ENCODE measurements at regions not wholly inside any gene's neighbourhood (a gene's known extent, or its start where the extent isn't known, plus 50 kb on each side); places are given as distances from the start of the nearest gene placed in this dataset.
"Not testable (repeated sequence)": the region's sequence is repeated elsewhere in the genome, so short reads cannot be mapped to it uniquely, and the experiment has no call there.

DNA sequence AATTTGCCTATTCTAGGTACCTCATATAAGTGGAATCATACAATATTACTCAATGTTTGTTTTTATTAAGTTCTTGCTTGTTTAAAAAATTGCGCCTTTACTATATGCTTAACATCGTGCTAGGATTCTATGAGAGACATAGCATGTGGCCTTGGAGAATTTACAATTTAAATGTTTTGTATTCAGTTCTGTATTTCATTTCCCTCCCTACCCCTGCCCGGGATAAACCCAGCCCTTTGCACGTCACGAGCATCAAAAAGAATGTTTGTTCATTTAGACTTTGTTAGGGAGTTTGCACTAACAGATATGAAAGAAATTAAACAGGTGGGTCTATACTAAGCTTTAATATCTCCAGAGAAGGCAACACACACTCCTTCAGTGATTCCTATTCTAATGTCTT, 75.7 kb downstream of the C18orf54 start:
- no peak for DNase-seq

DNA sequence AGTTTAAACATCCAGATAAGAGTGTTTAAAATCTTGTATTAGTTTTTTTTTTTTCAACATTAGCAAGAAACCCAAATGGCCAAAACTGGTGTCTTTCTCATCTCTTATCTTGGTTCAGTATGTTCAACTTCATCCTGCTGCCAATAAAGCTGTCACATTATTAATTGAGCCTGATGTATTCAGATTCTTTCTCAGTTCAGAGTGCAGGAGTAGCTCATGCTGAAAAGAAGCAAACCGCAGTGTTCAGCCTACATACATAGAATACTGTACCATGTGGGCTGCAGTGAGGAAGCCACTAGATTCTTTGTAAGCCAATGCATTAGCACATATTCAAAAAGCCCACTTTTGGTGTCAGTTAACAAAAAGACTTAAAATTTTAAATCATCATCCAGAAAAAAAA, 76.2 kb downstream of the C18orf54 start:
- DNase-seq = no peak

DNA sequence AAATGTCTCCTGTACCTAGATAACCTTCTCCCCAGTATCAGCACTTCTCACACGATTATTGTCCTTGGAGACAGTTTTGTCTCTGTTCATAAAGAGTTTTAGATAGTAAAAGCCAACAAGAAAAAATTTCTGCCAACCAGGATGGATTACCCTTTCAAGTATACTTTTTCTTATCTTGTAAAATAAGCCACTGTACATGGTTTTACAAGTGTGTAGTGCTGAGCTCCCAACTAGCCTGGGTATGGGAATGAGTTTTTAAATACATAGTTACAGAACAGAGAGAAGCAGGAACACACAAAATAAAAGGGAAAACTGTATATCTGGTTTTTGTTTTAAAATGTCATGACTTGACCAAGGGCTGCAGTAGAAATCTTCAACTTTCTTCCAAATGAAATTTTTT, 76.7 kb downstream of the C18orf54 start:
- no peak for DNase-seq

DNA sequence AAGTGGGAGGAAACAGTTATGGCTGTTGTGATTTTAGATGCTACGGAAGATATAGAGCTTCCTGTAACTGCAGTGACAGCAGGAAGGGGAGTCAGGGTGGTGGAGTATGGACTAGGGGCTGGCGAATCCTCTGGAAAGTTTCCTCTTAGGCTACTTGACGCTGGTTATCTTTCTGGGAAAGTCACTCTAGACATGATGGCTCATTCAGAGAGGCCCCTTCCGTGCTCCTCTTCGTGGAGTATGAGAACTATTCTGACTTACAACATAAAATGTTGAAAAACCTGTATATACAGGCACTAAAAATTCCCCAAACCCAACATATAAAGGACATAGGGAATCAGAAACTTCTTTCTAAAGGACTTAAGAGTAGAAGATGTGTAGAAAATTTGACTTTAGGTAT, 78.8 kb downstream of the C18orf54 start:
- no peak for DNase-seq

DNA sequence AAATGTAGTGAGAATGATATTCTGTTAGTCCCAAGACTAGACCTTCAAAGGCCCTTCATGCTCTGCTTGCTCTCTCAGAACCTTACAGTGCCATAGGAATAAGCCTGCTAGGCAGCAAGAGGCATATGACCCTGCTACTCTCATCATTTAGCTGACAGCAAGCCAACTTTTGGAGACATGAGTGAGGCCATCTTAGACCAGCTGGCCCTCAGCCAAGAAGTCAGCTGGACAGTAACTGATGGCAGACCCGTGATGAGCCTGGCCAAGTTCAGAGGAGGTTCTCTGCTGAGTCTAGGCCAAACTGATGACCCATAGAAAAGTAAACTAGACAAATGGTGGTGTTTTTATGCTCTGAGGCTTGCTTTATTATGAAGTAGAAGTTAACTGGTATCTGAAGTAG, 82.6 kb downstream of the C18orf54 start:
- no peak for DNase-seq

DNA sequence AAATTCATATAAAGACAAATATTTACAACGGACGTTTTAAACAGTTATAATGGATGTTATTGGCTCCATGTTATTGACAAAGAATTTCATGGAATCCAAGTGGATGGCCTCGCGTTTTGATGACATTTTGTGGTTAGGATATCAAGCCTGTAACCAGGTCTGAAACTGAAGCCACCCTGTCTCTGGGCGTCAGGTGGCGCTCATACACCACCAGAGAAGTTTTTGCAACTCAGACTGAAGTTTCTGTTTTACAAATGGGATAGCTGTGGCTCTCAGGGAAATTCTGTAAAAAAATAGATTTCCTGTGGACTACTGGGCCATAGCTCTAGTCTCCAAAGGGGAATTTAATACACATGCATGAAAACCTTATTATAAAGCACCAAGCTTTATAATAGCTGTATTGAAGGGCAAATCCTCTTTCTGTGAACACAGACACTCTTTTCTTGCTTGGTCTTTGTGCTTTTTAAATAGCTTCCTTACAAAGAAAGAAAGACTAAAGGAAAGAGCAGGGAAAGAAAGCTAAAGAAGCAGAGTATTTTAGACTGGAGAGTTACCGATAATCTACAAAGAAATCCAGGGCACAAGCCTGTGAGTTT, 86.7 kb downstream of the C18orf54 start:
- DNase-seq = peak; percentile 13

DNA sequence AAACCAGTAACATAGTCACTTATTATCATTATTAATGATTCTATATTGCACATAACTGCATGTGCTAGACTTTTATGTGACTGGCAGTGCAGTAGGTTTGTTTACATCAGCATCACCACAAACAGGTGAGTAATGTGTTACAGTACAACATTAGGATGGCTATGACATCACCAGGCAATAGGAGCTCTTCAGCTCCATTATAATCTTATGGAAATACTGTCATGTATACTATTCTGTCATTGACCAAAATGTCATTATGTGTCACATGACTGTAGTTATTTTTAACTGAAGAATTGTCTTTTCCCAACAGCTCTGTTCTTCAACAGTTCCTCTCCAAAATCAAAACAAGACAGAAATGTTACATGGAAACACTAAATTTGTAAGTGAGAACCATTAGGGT, 96.3 kb downstream of the C18orf54 start:
- no peak for DNase-seq

DNA sequence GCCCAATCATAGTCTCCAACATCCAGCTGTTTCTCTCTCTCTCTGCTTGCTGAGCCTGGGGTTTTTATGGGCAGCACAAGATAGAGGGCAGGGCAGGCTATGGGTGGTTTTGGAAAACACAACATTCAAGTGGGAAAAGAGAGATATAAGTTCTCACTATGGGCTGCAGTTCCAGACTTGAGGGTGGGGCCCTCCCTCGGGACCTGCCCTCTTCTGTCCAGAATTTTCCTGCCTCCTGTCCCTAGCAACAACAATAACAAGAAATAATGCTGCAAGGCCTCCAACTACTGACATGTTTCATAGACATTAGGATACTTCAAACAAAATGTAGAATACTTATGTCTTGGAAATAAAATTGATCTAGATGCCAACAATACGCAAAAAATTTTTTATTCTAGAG, 107.8 kb downstream of the C18orf54 start:
- no peak for DNase-seq

DNA sequence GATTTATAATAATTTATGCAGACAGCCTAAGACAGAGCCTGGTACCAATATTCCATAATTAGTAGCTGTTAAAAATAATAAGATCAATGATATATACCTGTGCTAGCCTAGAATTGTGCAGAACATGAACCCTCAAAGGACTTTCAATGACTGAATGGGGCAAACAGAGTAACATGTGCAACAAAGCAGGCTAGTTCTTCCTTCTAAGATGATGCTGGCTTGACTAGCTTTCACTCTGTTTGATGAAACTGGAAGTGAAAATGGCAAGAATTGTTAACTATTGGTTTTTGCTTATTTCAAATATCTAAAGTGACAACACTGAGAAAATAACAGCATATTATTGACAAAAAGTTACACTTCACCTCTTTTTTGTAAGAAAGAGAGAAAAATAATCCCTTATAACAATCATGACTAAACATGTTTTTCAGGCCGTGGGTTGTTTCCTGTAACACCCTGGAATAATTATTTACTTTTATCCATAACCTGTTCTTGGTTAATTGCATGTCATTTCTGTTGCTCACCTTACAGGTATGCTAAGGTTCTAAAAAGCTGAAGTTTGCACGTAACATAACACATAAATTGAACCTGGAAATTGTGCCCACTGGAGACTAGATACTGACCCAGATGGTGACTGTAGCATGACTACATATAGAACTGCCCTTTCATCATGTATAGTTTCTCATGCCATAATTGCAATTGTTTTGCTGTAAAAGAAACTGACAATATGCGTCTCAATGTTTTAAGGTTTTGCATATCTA, 108.7 kb downstream of the C18orf54 start:
- DNase-seq = no peak

DNA sequence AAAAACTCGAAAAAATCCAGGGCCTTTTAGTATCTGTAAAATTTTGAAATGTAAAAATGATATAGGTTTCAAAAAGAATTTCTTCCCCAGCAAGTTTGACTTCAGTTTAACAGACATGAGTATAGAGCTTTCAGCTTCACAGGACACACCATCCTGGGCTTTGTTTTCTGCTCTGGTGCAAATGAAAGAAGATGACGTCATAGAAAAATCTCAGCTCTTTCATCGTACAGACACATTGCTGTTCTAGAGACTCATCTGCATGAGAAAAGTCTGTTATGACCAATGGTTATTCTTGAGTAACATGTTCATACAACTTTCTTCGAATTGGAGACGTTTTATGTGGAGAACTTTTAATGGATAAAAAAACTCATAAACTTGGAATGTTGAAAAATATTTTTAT, 111.7 kb upstream of the DYNAP start:
- no peak for DNase-seq

DNA sequence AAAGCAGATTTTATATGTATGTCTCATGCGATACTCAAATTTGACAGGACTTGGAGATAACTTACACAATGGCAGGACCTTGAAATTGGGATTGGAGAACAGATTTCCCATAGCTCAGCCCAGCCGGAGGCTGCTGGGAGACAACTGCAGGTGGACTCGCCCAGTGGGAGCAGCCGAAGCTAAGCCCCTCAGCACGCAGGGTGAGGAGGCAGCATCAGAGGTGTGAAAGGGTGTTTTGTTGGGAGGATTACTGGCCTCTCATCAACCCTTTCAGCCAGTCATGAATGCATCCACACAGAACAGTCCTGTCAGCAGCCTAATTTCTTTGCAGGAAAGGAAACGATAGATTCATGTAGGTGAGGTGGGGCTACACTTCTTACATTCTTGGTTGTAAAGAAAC, 110.4 kb upstream of the DYNAP start:
- no peak for DNase-seq

DNA sequence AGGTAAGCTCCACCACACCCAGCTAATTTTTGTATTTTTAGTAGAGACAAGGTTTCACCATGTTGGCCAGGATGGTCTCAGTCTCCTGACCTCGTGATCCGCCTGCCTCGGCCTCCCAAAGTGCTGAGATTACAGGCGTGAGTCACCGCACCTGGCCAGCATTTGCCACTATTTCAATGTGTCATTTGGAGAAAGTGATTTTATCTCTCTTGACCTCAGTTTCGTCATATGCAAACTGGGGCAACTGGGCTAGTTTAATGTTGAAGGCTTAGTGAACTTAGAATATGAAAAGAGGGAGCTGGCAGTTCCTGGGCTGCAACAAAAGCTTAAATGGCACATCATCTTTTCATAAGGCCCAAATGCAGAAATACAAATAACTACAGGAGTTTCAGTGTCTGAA, 88.6 kb upstream of the DYNAP start:
- not testable (repeated sequence) for DNase-seq

DNA sequence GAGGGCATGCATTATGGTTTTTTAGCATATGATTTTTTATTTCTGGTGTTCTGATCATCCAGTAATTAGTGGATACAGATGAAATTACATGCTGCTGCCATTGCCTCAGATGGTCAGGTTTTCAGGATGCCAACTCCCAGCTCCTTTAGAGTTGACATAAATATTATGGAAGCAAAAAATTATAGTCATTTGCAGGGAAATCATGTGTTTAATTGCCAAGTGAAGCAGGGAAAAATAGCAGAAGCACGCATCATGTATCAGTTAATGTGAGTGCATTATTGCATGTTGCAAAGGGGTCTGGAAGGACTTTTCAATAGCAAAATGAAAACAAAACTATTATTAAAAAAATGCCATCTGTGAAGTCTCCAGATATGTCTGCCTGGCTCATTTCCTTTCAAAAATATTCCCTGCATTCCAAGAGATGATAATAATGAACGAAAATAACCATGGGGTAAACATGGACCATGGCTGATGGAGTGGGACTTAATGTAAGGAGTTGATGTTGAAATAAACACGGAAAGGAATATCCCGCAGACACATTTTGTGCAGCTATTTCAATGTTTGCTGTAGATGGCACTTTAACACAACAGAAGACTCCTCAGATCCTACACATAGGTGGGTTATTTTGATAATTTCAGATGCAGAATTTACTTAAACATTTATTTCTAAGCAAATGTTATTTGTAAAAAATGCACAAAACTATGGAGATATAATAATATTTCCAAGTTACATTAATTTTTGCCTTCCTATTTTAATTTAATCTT, 87.7 kb upstream of the DYNAP start:
- DNase-seq = no peak

DNA sequence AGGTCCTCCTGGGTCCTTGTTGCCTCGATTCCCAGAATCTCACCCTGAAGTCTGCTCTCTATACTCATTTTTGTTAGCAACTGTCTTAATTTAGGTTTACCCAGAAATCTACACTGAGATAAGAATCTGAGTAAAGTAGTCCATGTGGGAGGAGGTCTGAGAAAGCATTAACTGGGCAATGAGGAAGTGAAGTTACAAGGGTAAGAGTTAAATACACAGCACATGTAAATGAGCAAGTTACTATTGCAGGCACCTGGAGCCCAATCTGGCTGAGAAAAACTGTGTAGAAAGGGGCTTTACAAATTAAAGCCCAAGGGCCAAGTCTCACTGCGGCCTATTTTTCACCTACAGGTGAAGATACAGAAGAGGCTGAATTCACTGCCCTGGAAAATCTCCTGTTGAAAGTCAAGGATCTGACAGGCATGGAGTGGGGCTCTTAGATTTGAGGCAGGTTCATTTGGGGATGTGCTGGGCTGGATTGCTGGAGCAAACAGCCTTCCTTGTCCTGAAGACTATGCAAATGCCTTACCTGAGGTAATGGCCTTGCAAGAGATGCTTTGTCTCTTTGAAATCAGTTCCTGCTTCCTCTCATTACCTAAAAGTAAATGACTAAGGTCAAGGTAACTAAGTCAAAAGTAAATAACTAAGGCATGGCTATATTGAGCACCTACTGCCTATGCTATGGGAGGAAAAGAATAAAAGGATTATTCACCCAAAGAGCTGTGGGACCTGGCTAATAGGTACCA, 84.4 kb upstream of the DYNAP start:
- no peak for DNase-seq

DNA sequence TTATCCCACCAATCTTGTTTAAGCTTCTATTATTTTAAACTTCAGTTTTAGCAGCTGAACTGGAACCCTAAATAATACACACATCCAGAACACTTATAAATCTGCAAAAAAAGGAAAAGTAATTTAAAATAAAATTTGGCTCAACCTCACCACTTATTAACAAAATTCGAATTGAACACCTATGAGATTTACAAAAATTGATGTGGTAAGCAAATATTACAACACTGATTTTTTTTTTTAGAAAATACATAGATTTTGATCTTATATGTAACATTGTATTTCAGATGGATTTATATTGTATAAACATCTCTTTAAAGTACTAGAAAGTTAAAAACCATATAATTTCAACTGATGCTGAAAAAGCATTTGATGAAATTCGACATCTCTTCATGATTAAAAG, 81.3 kb upstream of the DYNAP start:
- DNase-seq = no peak

DNA sequence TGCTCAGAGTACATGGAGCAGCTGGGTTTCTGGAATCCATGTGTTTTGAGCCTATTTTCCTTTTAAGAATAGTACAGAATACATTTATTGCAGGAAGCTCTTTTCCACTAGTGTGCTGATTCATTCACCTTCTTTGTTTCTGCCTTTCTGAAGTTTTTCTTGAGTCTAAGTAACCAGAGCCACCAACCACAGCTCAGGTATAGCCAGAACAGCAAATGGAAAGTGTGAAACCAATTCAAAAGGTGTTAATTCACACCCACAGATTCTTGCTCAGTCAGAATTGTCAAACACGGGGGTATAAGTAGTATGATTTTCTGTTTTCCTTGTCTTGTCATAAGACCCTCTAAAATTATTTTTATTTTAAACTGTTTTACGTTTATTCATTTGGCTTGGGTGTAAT, 75.9 kb upstream of the DYNAP start:
- no peak for DNase-seq

DNA sequence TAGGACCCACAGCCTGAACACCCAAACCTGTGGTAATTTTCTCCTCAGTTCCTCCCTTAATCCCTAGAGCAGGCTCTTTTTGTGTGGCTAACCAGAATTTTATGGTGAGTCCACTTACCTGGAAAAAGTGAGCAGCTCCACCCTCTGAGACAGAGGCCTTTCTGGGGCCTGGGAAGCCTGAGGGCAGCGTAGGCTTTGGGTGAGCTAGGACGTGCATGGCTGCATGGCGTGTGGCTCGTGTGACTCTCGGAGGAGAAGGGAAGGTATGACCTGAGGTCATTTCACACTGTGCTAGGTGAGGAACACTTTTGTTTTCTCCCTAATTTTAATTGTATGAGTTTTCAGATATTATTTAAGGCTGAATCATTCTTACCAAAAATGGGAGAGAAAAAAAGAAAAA, 73.5 kb upstream of the DYNAP start:
- no peak for DNase-seq

DNA sequence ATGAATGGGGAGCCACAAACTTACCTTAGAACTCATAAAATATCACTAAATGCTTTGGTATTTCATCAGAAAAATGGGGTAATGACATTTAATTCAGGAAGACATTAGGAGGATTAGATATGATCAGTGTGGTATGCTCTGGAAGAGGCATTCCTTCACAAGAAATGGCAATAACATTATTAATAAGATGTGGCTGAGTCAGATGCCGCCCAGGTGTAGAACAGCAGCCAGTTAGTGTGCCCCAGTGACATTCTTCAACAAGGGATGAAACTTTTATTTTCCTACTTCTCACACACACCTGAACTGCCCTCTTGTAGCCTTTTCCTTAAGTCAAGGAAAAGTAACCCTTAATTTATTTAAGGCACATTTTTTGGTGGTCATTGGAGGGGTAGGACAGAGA, 69.2 kb upstream of the DYNAP start:
- DNase-seq = no peak

DNA sequence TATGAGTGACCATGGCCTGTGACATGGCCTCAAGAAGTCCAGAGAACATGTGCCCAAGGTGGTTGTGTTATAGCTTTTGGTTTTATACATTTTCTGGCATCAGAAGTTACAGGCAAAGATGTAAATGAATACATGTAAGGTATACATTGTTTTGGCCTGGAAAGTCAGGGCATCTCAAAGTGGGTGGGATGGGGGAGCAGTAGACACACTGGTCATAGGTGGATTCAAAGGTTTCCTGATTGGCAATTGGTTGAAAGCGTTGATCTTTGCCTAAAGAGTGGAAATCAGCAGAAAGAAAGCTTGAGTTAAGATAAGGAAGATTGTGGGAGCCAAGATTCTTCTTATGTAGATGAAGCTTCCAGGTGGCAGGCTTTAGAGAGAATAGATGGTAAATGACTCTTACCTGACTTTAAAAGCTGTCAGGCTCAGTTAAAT, 62.1 kb upstream of the DYNAP start:
- no peak for DNase-seq

DNA sequence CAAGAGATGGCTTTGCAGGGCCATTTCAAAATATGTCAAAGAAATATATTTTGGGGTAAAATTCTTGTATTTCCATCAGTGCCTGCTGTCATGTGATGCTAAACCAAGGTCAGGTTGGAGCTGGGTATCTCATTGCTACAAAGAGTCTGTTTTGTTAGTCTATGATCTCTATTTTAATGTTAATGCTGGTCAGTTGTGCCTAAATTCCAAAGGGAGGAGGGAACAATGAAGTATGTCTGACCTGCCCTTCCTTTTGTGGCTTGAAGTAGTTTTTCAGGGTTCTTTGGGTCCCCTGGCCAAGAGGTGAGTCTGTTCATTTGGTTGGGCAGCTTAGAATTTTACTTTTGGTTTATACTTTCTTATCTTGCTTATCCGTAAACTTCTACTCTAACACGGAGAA, 61.6 kb upstream of the DYNAP start:
- DNase-seq = no peak

DNA sequence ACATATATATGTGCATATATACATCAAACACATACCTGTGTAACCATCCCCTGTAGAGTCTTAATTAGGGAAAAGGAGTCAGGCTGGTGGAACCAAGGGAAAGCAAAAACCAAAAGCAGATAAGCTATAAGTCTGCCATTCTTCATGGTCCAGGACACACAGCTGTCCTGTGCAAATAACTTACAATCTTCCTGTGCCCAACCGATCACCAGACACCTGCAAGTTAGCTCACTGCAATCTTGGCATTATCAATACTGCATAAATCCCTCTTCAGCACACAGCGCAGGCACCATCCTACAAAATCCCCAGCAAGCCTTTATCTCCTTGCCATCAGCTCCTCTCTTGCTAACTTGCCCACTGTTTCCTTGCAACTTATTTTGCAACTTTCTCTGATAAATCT, 60.8 kb upstream of the DYNAP start:
- no peak for DNase-seq

DNA sequence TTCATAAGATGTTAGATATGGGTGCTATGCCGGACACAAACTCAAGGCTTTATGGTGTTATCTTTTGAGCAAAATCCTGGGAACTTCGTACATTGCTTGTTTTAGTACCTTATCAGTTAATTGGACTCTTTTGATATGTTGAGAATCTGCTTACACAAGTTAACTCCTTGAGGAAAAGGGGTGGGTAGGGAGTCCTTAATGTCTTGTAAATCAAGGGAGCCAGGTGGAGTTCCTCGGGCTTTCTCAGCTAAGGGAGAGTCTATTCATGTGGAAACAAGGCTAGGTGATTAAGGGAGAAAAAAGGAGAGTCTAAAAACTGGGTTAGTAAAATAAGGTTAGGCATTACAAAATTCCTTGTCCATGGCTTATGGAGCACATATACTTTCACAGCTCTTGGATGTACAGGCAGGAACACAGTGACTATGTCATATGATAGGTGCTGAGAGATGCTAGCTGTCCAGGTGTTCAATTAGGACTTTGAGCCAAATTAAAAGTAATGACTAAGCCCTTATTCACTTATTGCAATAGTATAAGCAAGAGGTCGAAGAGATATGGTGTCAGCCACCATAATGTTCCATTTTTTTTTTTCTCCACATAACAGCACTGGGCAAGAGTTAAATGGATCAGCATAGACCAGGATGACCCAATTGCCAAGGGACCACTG, 59.5 kb upstream of the DYNAP start:
- no peak for DNase-seq

DNA sequence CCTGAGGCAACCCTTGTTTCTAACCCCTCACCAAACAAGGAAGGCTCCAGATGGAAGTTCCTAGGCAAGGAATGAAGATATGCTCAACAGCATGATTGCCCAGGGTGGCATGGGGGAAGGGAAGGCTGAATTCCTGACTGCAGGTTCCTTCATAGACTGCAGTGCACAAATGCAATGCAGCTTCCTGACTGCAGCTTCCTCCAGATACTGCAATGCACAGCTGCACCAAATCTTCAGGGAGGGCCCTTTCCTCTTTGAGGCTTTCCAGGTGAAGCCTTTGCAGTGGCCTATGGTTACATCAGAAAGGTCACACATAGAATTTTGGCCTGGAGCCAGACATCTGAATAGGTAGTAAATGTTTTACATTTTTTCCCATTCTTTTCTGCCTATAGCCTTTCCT, 58.8 kb upstream of the DYNAP start:
- DNase-seq = no peak
